SK-N-SH treated with all-trans-retinoic acid at 6 μM for 48 hours (cell line): ENCODE measurements at regions not wholly inside any gene's neighbourhood (a gene's known extent, or its start where the extent isn't known, plus 50 kb on each side); places are given as distances from the start of the nearest gene placed in this dataset.
"Not testable (repeated sequence)": the region's sequence is repeated elsewhere in the genome, so short reads cannot be mapped to it uniquely, and the experiment has no call there.

Experiments
- ARNTL ChIP-seq: fragments of 450-650 bp; formaldehyde crosslinking; IDR thresholded peaks from 2 replicates; pipeline ENCODE4 v1.5.0; 2020; ENCODE audit warnings: low read depth, mild to moderate bottlenecking, moderate library complexity, borderline replicate concordance
- CSRNP3 ChIP-seq: fragments of 250-450 bp; sonication (Bioruptor Pico); IDR thresholded peaks from 2 replicates; pipeline ENCODE4 v1.5.1; 2021; ENCODE audit warnings: mild to moderate bottlenecking, moderate library complexity
- ESRRG ChIP-seq: fragments of 250-450 bp; sonication (Bioruptor Pico); IDR thresholded peaks from 2 replicates; pipeline ENCODE4 v1.6.1; 2021; ENCODE audit warnings: mild to moderate bottlenecking
- ZFP3 ChIP-seq: fragments of 250-450 bp; sonication (Bioruptor Pico); IDR thresholded peaks from 2 replicates; pipeline ENCODE4 v1.5.0; 2020; ENCODE audit warnings: mild to moderate bottlenecking, moderate library complexity
- ZNF8 ChIP-seq: fragments of 450-650 bp; formaldehyde crosslinking; IDR thresholded peaks from 2 replicates; pipeline ENCODE4 v1.5.0; 2020; ENCODE audit warnings: mild to moderate bottlenecking, moderate library complexity

- not testable (repeated sequence) for TF ChIP-seq CSRNP3 (CRISPR knock-in tag); ZFP3; ARNTL (CRISPR knock-in tag); ESRRG (CRISPR knock-in tag); ZNF8
Observed at GRCh38 chr4:163700383-163700782, 205.9 kb downstream of the TMA16 start.
